Epithelial cell of prostate (primary cell): ENCODE measurements at regions not wholly inside any gene's neighbourhood (a gene's known extent, or its start where the extent isn't known, plus 50 kb on each side); places are given as distances from the start of the nearest gene placed in this dataset.

Experiments
- DNase-seq: peaks from one replicate; pipeline ENCODE4 v3.0.0-alpha.2; 2011; ENCODE audit warnings: low read depth, low spot score
- H3K27ac ChIP-seq: fragments of 450-650 bp; 2 replicates; pipeline ENCODE4 v1.5.1; 2017; ENCODE audit warnings: mild to moderate bottlenecking

DNA sequence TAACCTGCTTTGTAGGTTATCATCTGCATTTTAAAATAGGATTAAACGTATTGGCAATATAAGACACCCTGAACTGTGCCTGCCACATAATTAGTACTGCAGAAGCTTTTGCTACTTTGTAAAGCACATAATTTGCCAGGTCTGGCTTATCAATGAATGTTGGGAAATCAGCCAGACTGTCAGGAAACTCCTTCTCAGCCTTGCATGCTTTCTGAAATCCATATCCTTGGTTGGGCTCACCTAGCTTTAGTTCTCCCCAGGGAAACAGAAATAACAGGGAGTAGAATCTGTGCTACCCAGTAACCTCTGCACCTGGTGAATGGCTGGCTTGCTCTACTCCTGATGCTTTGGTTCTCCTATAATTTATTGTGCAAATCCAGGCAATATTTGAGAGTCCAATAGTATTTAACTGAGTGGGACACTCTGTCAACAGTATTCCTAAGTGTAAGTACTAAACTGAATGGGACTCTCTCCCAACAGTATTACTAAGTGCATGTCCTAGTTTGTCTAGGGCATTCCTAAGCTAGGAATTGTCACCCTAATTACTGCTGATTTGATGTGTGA lies 354.5 kb downstream of the WDR72 start:
- H3K27ac ChIP-seq = no peak overlapping the region
- DNase-seq = no peak

- H3K27ac ChIP-seq = no peak overlapping the region
- DNase-seq = no peak
Measured at GRCh38 chr15:53401503-53401902, 358.0 kb downstream of the WDR72 start.

DNA sequence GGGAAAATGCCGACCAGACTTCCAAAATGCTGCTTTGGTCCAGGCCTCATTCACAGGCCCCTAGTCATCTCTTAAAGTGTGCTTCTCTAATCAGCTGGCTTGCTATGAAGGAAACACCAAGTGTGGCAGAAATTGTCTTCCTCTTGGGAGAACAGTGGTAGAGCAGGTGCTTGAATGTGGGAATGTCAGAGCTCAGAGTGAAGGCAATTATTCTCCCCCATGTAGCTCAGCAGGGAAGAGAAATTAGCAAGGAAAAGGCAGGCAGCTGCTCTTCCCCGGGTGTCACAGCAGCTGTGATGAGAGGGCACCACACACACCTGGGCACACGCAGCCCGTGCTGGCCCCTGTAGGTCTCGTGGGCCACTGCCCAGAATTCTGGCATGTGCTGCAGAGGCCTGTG lies 358.5 kb downstream of the WDR72 start:
- H3K27ac ChIP-seq = no peak overlapping the region
- no peak for DNase-seq

- no peak overlapping the region for H3K27ac ChIP-seq
- no peak for DNase-seq
Measured at GRCh38 chr15:53397041-53397616, 362.3 kb downstream of the WDR72 start.

- DNase-seq = no peak
Measured at GRCh38 chr15:53395871-53396270, 363.6 kb downstream of the WDR72 start.

DNA sequence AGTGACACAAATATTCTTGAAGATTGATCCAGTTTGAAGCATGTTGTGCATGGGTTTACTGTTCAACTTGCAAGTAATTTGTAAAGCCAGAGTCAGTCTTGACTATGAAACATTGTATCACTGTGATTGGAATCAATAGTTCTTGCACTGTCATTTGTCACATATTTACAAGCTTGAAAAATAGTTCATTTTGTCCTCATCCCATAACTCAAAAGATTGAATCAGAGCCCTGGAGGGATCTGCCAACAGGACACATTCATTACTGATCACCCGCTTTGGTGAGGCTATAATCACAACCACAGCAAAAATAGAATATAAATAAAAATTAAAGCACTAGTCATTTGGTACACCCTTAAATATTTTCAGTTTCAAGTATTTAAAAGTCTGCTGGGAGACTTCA lies 368.9 kb downstream of the WDR72 start:
- DNase-seq = no peak
- no peak overlapping the region for H3K27ac ChIP-seq

More at GRCh38 chr15:53395871-53396270, 363.6 kb downstream of the WDR72 start:
- H3K27ac ChIP-seq = no peak overlapping the region

DNA sequence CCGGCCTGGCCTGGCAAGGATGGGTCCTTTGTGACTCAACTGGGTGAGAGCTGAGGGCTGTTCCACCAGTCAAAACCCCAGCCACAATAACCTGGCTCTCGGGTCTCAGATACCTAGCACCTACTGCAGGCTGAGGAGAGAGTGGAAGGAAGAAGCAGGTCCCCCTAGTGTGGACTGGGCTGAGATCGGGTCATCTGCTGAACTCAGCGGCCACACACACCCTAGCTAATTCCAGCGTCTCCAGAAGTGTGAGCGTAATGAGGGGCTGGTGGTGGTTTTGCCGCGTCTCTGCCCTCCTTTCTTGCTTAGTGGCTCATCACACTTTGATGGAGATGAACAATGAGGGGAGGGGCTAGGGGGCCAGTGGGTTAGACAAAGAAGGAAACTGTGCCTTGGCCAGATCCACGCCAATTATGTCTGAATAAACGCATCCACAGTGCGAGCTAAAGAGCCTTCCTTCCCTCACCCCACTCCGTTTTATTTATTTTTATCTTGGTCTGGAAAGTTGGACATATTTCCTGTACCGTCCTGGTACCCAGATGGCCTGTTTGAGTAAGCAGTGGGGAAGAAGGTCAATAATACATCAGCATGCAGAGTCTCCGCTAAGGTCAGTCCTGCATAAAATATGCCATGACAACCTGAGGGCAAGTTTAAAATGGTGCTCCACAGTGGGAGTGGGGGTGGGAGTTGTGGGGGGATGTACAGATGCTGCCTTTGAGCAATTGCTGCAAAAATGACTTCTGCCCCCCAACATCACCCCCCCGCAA lies 370.0 kb downstream of the WDR72 start:
- H3K27ac ChIP-seq = no peak overlapping the region
- no peak for DNase-seq

DNA sequence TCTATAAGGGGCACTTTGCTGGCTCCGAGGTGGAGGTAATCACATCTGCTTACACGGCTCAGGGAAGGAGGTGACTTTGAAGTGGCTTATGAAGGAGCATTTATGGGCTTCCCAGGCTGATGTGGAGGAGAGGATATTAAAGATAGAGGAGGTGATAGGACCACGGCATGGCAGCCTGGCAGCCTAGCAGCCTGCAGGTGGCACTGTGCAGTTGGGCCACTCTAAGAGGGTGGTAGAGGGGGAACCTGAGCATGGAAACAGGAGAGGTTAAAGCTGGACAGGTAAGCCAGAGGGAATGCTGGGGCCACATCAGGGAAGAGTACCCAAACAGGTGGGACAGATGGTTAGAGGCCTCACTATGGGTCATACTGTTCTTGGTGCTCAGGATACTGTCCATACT lies 375.0 kb downstream of the WDR72 start:
- no peak overlapping the region for H3K27ac ChIP-seq
- no peak for DNase-seq

GRCh38 chr15:53378096-53378800 lies 381.2 kb downstream of the WDR72 start:
- DNase-seq = no peak
- no peak overlapping the region for H3K27ac ChIP-seq

DNA sequence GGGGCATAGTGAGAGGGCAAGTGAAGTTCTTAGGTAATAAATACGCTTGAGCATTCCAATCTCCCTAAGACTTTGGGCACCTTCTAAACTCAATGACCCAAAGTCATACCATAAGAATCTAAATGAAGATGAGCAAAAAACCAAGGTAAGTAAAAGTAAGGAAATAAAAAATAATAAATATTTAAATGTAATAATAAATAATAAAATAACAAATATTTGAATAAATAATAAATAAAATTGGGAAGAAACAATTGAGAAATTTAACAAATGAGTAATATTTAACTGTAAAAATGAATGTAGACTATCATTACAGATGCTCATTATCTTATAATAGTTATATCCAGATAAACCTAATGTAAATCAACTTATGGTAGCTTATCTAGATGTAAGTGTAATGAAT lies 391.7 kb downstream of the WDR72 start:
- H3K27ac ChIP-seq = no peak overlapping the region
- no peak for DNase-seq

- no peak overlapping the region for H3K27ac ChIP-seq
- DNase-seq = no peak
Measured at GRCh38 chr15:53360881-53361280, 398.6 kb downstream of the WDR72 start.

- no peak for DNase-seq
- no peak overlapping the region for H3K27ac ChIP-seq
Measured at GRCh38 chr15:53359038-53359437, 400.4 kb downstream of the WDR72 start.

DNA sequence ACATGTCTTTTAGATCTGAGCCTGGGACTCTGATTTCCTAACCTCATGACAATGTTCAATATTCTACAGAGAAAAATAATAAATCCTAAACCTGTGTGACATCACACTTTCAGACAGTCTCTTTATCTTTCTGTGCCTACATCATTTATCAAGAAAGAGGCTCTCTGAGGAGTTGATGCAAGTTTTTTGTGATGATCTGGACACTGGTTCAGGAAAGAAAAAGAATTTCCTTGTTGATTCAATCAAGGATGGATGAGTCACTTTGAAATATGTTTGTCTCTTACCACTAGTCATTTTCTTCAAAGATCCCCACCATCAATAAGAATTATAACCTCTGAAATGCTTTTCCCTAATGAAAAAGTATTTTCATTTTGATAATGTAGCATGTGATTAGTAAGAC lies 404.6 kb downstream of the WDR72 start:
- no peak for DNase-seq

DNA sequence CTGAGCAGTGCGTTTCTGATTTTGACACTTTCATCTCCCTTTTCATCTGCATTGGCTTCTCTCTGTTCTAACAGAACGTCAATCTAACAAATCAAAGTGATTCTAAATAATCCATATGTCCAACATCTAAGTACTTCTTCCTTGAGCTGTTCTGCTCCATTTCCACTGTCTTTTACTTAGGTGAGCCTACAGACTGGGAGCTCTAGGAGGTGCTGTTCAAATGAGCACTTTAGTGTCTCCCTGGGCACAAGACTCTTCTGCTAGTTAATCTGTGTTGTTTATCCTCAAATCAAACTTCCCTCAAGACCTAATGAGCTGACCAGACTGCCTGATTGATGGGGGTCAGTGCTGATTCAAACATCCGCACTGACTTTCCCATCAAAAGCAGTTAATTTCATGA lies 408.1 kb downstream of the WDR72 start:
- no peak for DNase-seq
- no peak overlapping the region for H3K27ac ChIP-seq

More for the DNA sequence above, 404.6 kb downstream of the WDR72 start:
- no peak overlapping the region for H3K27ac ChIP-seq

- no peak for DNase-seq
- no peak overlapping the region for H3K27ac ChIP-seq
Measured at GRCh38 chr15:53346583-53346982, 412.9 kb downstream of the WDR72 start.

GRCh38 chr15:53331328-53332190 lies 427.9 kb downstream of the WDR72 start:
- no peak overlapping the region for H3K27ac ChIP-seq
- no peak for DNase-seq

GRCh38 chr15:53328341-53328740 lies 431.1 kb downstream of the WDR72 start:
- DNase-seq = no peak
- H3K27ac ChIP-seq = no peak overlapping the region

DNA sequence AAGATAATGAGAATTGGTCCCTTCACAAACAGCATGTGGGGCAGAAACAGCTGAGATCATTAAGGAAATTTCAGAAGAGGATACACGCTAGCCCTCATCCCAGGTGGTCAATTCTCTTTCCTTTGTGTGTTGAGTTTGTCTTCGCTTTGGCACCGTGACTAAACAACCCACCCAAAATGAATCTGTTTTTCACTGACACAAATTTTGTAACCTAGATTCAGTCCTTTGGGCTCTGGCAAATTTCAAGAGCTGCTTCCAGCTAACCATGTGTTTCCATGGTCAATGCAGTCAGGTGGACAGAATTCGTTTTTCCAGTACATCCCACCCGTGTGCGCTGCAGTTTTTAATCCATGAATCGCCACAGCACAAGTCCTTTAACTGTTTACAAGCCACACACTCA lies 435.4 kb downstream of the WDR72 start:
- DNase-seq = no peak
- no peak overlapping the region for H3K27ac ChIP-seq

DNA sequence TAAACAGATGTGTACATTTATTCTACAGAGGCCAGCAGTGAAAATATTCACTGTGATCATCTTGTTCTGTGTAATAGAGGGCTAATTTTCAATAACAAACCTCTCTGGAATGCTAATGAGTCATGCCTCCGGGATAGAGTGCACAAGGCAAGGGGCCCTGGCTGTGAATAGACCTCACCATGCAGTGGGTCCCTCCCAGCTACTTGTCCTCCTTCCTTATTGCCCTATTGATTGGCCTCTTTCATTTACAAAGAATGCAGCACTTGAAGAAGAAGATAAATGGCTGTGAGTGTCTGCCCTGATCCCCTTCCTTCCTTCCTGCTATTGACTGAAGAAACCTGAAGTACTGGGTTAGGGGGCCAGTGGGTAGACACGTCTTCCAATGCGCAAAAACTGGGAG lies 436.3 kb downstream of the WDR72 start:
- DNase-seq = no peak
- H3K27ac ChIP-seq = no peak overlapping the region

GRCh38 chr15:53320816-53321215 lies 438.6 kb downstream of the WDR72 start:
- no peak overlapping the region for H3K27ac ChIP-seq
- DNase-seq = no peak
